Ecto neural progenitor cell (in vitro differentiated cells): ENCODE measurements at regions not wholly inside any gene's neighbourhood (a gene's known extent, or its start where the extent isn't known, plus 50 kb on each side); places are given as distances from the start of the nearest gene placed in this dataset.

ENCODE experiments used
- DNase-seq: peaks from one replicate; pipeline ENCODE4 v3.0.0-alpha.2; 2018; ENCODE audit warnings: low spot score

DNA sequence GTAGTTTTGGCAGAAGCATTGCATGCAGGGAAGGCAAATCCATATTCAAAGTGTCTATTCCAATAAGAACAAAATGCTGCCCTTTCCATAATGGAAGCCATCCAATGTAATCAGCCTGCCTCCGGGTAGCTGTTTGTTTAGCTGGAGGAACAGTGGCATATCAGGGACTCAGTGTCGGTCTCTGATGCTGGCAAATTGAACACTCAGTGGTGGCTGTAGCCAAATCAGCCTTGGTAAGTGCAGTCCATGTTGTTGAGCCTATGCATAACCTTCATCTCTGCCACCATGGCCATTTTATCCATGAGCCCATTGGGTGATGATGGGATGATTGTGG lies 147.8 kb upstream of the MAX start:
- no peak for DNase-seq

DNA sequence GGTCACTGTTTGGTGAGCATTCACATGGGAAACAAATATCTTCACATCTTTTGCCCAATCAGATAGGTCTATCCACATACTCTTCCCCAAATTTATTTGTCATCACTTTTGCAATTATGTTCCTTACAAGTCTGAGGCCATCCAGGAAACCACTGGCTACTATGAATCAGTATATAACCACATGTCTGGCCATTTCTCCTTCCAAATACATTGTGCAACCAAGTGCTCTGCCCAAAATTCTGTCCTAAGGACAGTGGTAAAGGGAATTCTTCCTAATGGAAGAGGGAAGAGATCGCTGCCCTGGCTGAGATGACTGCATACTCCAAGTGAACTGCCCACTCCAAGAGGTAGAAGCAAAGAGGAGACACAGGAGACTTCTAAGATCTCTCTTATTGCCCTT lies 148.9 kb upstream of the MAX start:
- no peak for DNase-seq

DNA sequence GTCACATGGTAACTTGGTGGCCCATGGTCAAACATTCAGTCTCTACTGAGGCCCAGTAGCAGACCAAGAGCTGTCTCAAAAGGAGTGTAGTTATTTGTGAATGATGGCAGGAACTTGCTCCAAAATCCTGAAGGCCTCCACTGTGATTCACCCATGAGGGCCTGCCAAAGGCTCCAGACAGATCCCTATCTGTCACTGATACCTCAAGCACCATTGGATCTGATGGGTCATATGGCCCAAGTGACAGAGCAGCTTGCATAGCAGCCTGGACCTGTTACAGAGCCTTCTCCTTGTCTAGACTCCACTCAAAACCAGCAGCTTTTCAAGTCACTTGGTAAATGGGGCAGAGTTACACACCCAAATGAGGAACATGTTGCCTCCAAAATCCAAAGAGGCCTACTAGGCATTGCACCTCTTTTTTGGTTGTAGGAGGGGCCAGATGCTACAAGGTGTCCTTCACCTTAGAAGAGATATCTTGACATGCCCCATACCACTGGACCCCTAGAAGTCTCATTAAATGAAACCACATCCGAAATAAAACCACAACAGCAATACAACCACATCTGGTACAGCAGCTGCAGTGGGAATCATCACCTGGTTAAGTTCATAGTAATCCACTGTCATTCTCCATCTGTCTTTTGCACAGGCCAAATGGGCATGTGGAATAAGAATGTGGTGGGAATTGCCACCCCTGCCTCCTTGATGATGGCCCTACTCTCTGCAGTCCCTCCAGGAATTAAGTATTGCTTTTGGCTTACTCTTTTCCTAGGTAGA lies 150.4 kb upstream of the MAX start:
- DNase-seq: no peak

DNA sequence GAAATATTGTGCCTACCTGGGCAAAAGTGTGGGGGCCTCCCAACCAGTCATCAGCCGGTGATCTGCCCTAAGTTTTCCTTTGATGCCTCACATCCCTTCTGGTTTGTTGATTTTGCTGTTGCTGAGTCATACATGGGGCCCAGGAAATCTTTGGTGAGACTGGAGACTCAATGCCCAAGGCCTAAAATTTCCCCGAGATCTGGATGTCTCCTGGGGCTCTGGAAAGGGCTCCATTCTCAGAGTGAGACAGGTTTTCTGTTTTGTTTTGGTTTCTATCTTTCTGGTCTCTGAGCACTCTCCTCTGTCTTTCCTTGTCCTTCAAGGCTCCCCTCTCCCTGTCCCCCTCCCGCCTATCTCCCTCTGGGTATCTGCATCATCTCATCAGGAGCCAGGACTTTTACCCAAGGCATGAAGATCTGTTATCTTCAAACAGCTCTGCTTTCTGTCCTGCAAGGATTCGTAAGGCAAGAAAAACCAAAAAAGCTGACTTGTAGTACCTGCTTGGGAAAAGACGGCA lies 152.8 kb upstream of the MAX start:
- DNase-seq: no peak

DNA sequence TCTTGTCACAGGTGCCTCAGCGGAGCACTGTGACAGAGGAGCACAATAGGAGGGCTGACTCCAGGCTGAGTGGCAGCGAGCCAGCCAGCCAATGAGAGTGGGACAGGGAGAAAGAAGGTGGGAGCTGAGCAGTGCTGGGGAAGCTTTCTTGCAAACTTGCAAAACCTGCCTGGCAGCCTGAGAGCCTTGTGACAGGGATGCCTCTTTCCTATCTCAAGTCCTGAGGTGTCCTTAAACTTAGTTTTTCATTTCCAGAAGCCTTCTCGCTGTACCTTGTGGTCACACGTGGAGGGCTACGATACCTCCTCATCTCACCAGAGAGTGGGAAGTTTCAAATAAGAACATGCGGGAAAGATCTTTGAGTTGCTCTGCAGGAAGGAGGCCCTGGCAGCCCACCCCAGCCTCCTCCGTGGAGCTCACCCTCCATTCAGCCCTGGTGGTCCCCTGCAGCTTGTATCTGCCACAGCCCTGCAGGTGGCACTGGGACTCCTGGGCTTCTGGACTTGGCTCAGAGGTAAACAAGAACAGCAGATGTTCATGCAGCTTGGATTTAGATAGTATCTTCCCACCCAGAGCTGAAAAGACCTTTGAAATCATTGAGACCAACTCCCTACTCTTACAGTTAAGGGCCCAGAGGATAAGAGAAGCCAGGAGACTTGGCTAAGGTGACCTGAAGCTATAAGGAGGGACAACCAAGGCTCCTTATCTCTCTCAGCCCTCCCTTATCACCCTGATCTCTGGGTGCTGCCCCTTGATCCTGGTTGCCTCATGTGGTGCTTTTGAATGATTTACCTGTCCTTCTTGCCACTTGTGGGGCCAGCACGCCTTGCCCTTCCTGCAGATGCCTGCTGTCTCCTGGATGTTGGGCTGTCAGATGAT lies 153.5 kb upstream of the MAX start:
- peak; percentile 72 for DNase-seq

DNA sequence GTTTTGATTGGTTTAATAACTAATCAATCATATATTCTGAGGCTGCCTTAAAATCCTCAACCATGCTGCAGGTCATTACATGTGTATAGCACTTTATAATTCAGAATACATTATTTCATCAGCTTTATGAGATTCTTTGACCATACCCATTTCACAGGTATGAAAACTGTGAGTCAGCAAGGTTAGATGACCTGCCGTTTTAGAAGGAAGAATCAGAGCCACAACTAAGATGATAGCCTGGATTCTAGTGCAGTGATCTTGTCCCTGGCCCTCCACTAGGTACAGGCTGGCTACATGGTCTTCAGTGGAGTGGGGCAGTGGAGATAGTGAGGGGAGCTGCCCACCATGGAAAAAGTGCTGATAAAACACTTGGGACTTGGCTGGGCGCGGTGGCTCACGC lies 154.4 kb upstream of the MAX start:
- DNase-seq: no peak

DNA sequence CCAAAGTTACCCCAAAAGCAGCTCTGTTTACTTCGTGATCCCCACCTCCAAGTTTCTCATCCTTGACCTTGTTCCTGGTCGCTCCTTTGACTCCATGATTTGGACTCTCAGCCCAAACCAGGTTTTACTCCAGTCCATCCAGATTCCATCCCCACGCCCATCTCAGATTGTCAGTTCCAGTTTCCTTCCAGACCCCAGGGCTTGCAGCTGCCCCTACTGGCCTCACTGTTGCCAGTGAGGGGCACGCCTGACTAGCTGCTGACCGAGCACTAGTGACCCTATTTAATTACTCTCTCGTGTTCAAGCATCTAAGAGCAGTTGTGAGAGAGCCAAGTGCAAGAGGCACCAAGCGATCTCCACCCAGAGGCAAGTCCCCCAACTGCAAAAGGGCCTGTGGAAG lies 155.1 kb upstream of the FUT8 start:
- no peak for DNase-seq

DNA sequence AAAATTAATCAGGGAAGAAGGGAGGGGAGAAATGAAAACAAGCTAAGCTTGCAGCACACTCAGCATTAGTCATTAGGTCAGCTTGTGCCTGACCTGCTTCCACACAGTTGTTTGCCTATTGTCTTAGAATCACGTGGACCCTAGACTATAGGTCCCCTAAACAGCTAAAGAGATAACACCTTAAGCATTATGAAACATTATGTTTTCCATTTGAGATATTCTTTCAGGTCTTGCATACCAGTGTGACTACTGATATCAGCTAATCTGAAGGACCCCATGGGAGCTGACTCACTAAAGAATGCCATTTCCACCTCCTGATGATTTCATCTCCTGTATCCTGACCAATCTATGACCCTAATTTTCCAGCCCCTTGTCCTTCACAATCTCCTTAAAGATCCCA lies 154.1 kb upstream of the FUT8 start:
- DNase-seq: no peak

DNA sequence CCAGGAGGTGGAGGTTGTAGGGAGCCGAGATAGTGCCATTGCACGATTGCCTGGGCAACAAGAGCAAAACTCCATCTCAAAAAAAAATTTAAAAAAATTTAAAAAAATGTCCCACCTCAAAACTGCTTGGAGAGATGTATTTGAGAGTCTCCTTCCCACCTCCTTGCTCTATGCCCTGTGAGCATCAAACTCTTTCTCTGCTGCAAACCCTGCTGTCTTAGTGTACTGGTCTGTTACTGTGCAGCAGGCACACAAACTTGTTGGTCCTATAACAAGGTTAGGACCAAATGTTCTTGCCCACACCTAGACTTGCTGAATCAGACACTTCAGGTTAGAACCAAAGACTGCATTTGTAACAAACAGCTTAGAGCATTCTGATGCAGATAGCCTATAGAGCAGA lies 153.5 kb upstream of the FUT8 start:
- no peak for DNase-seq

DNA sequence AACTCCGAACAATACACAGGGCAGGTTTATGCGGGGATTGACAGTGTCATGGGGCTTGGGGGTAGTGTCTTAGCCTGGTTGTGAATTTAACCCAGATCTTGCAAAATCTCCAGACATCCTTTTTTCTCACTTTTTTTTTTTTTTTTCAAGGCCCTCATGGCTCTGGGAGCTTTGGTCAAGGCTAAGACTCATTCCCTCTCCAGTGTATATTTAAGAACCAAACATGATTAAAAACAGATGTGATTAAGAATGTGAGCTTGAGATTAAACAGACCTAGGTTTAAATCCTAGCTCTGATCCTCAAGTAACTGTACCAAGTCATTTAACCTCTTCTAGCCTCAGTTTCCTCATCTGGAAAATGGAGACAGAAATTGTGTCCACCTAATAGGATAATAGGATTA lies 151.7 kb upstream of the FUT8 start:
- DNase-seq: no peak

DNA sequence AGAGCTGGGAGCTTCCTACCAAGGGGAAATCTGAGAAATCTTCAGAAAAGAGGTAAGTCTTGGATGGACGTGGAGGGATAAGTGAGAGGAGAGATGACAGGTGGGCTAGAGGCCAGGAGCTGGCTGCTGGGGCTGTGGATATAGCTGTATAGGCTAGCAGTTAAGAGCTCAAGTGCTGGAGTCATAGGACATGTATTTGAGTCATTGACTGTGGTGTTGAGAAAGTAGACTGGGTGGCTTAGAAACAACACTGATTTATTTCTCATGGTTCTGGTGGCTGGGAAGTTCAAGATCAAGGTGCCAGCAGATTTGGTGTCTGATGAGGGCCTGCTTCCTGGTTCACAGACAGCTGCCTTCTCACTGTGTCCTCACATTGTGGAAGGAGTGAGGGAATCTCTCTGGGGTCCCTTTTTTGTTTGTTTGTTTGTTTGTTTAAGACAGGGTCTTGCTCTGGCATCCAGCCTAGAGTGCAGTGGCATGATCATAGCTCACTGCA lies 151.1 kb upstream of the FUT8 start:
- DNase-seq: no peak

DNA sequence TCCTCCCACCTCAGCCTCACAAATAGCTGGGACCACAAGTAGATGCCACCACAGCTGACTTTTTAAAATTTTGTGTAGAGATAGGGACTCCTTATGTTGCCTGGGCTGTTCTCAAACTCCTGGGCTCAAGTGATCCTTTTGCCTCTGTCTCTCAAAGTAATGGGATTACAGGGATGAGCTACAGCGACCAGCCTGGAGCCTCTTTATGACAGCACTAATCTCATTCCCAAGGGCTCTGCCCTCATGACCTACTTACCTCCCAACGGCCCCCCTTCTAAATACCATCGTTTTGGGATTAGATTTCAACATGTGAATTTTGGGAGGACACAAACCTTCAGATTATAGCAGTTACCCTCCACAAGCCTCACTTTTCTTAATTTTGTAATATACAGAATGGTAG lies 150.6 kb upstream of the FUT8 start:
- DNase-seq: no peak

DNA sequence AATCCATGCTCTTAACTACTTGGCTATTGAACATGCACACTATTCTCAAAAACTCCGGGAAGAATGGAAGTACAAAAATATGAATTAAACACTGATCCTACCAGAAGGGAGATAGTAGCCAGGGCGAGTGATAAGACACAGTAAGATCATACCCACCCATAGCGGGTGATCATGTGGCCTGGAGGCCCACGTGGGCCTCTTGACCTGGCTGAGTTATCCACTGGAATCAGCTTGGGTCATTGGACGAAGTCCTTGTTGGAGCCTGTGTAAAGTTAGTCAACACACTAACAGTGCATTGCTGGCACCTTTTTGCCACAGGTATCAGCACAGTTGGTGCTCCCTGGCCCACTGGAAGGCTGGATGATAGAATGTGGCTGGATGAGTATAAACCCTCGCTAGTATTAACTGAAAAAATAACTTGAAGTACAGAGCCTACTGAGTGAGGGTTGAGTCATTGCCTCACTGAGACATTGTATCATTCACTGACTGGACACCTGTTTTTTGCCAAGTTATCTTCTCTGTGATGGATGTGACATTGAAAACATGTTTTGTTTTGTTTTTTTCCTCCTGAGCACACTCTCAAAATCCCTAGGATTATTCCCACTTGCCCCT lies 149.2 kb upstream of the FUT8 start:
- no peak for DNase-seq

DNA sequence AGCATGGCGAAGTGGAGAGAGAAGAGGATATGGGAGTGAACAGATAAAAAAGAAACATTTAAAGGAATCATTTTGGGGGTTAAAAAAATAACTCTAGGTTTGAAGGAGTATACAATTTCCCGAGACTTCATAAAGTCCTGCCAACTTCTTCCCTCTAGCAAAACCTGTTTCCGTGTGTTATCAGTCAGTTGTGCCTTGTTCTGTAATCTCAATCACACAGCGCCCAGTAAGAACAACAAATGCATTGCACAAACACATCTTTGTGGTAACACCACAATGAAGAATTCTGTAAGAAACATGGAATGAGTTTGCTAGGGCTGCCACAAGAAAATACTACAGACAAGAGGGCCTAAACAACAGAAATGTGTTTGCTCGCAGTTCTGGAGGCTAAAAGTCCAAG lies 144.7 kb upstream of the FUT8 start:
- no peak for DNase-seq

DNA sequence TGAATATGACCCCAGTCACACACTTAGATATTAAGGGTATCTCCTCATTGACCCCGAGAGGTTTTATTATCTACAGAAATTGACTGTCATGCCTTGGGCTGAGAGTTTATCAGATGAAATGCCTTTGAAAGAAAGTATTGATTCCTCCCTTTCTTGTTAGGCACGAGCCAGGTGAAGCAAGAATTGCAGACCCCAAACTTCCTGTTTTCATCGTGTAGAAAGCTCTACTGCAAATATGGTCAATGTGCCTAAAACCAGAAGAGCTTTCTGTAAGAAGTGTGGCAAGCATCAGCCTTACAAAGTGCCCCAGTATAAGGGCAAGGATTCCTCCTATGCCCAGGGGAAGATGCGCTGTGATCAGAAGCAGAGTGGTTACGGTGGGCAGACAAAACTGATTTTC lies 143.9 kb upstream of the FUT8 start:
- no peak for DNase-seq

DNA sequence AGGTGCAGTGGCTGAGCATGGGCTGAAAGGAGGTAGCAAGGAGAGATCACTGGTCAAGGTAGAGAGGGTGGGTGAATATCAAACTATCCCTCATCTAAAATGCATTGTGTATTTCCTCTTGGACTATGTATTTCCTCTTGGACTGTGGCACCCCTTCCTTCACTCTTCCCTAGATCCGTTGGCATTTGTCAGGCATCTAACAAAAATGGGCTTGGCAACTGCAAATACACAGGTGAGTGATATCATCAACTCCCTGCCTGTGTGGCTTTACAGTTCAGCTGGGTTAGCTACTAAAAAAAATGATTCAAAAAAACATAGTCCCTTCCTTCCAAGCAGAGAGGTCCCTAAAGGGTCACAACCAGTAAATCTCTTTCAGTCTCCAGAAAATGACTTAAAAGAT lies 142.8 kb upstream of the FUT8 start:
- DNase-seq: no peak

DNA sequence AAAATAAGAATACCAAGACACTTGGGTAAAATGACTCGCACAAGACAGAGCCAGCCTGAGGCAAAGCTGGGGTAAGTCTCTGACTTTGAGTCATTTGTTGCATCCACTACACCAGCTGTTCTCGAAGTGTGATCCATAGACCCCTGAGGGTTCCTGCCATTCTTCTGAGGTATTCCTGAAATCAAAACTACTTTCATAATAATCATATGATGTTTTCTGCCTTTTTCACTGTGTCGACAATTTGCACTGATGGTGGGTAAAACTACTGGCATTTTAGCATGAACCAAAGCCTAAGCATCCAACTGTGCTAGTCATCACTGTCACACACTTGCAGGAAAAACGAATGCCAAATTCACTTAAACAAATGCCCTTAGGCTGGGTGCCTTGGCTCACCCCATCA lies 135.5 kb upstream of the FUT8 start:
- no peak for DNase-seq

DNA sequence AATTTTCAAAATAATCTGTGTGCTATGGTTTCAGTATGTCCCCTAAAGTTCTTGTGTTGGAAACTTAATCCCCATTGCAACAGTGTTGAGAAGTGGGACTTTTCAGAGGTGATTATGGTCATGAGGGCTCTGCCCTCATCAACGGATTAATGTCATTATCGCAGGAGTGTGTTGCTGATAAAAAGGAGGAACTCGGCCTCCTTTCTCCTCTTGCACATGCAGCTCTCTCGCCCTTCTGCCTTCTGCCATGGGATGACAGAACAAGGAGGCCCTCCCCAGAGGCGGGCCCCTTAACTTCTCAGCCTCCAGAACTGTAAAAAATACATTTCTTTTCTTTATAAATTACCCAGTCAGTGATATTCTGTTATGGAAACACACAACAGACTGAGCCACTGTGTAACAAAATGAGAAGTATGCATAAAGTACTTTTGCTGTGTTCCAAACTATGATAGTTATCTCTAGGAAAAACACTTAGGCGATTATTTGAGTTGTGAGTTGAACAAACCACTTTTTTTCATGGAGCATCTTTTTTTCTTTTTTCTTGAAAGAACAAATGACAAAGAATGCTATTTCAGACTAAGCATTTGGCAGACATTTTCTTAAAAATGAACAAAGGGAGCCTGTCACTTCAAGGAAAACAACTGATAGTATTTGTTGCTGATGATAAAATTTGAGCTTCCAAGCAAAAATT lies 134.8 kb upstream of the FUT8 start:
- DNase-seq: no peak

DNA sequence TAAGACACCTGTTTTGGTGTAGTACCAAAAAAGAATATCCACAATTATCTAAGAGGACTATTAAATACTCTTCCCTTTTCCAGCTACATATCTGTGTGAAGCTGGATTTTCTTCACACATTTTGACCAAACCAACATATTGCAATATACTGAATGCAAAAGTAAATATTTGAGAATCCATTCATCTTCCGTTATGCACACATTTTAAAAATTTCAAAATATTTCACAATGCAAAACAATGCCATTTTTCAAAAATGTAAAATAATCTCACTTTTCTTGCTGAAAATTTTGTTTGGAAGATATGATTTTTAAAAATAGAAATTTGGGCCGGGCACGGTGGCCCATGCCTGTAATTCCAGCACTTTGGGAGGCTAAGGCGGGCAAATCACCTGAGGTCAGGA lies 133.9 kb upstream of the FUT8 start:
- no peak for DNase-seq

DNA sequence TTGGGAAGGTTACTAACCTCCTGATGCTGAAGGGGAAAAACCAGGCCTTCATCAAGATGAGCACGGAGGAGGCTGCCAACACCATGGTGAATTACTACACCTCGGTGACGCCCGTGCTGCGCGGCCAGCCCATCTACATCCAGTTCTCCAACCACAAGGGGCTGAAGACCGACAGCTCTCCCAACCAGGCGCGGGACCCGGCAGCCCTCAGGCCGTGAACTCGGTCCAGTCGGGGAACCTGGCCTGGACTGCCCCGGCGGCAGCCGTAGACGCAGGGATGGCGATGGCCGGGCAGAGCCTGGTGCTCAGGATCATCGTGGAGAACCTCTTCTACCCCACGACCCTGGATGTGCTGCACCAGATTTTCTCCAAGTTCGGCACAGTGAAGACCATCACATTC lies 133.0 kb upstream of the FUT8 start:
- DNase-seq: no peak

DNA sequence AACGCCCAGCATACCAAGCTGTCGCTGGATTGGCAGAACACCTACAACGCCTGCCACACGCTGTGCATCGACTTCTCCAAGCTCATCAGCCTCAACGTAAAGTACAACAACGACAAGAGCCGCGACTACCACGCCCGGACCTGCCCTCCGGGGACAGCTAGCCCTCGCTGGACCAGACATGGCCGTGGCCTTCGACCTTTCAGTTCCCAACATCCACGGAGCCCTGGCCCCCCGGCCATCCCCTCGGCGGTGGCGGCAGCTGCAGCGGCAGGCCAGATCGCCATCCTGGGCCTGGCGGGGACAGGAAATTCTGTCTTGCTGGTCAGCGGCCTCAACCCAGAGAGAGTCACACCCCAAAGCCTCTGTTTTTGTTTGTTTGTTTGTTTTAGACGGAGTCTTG lies 132.6 kb upstream of the FUT8 start:
- no peak for DNase-seq

DNA sequence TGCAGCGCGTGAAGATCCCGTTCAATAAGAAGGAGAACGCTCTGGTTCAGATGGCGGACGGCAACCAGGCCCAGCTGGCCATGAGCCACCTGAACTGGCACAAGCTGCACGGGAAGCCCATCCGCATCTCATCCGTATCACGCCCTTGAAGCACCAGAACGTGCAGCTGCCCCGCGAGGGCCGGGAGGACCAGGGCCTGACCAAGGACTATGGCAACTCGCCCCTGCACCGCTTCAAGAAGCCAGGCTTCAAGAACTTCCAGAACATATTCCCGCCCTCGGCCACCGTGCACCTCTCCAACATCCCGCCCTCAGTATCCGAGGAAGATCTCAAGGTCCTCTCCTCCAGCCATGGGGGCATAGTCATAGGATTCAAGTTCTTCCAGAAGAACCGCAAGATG lies 131.9 kb upstream of the FUT8 start:
- DNase-seq: no peak
